ENCODE measurements at regions not wholly inside any gene's neighbourhood (a gene's known extent, or its start where the extent isn't known, plus 50 kb on each side); places are given as distances from the start of the nearest gene placed in this dataset.

GRCh38 chr5:106877881-106878280 lies 792.9 kb downstream of the EFNA5 start:
- no peak for DNase-seq (ENCODE audit: low spot score)
- H3K36me3 ChIP-seq (replicated peaks; ENCODE audit: insufficient read depth, low read depth): no peaks in the 10 kb centered on the region
- H3K9me2 ChIP-seq (replicated peaks; ENCODE audit: insufficient read depth): no peaks in the 10 kb centered on the region
- no peaks in the 10 kb centered on the region for H3K4me1 ChIP-seq (ENCODE audit: insufficient read depth)
- H3K4me2 ChIP-seq: no peak overlapping the region
- H3K27me3 ChIP-seq: no peaks in the 10 kb centered on the region
- no peaks in the 10 kb centered on the region for H3K79me2 ChIP-seq
- WGBS (ENCODE audit: low lambda C conversion rate, missing lambda C conversion rate): 91% methylated on average over 3 of the region's 3 CpGs
- no peaks in the 10 kb centered on the region for H3K9me3 ChIP-seq (ENCODE audit: low read depth)
- H2AFZ ChIP-seq: no peak overlapping the region
- H3K27ac ChIP-seq: no peak overlapping the region
- TF ChIP-seq EZH2 (IDR thresholded peaks at IDR 0.05; ENCODE audit: borderline replicate concordance) (no peak), CTCF (IDR thresholded peaks at IDR 0.05; ENCODE audit: poor library complexity) (no peak), EZH2phosphoT487 (IDR thresholded peaks at IDR 0.05; ENCODE audit: low read depth, severe bottlenecking, unreplicated experiment) (no peak)
- H3K4me3 ChIP-seq: no peak overlapping the region
- no peaks in the 10 kb centered on the region for H4K20me1 ChIP-seq (ENCODE audit: insufficient read depth, poor library complexity, severe bottlenecking)

GRCh38 chr5:106876665-106877194 lies 794.0 kb downstream of the EFNA5 start:
- H3K79me2 ChIP-seq: no peaks in the 10 kb centered on the region
- DNase-seq (ENCODE audit: low spot score): no peak
- H3K27me3 ChIP-seq: no peaks in the 10 kb centered on the region
- H3K4me1 ChIP-seq (ENCODE audit: insufficient read depth): no peaks in the 10 kb centered on the region
- H3K4me2 ChIP-seq: no peak overlapping the region
- no peak overlapping the region for H3K27ac ChIP-seq
- no peaks in the 10 kb centered on the region for H3K9me2 ChIP-seq (replicated peaks; ENCODE audit: insufficient read depth)
- H3K9me3 ChIP-seq (ENCODE audit: low read depth): no peaks in the 10 kb centered on the region
- no peak overlapping the region for H2AFZ ChIP-seq
- H3K36me3 ChIP-seq (replicated peaks; ENCODE audit: insufficient read depth, low read depth): no peaks in the 10 kb centered on the region
- WGBS (ENCODE audit: low lambda C conversion rate, missing lambda C conversion rate): 97% methylated on average over 7 of the region's 7 CpGs
- no peaks in the 10 kb centered on the region for H4K20me1 ChIP-seq (ENCODE audit: insufficient read depth, poor library complexity, severe bottlenecking)
- H3K4me3 ChIP-seq: no peak overlapping the region
- no peak for TF ChIP-seq EZH2 (IDR thresholded peaks at IDR 0.05; ENCODE audit: borderline replicate concordance)
- TF ChIP-seq EZH2phosphoT487 (IDR thresholded peaks at IDR 0.05; ENCODE audit: low read depth, severe bottlenecking, unreplicated experiment): no peak
- TF ChIP-seq CTCF (IDR thresholded peaks at IDR 0.05; ENCODE audit: poor library complexity): no peak

- H3K36me3 ChIP-seq (replicated peaks; ENCODE audit: insufficient read depth, low read depth): no peaks in the 10 kb centered on the region
- H3K4me2 ChIP-seq: no peak overlapping the region
- no peaks in the 10 kb centered on the region for H3K79me2 ChIP-seq
- no peaks in the 10 kb centered on the region for H3K4me1 ChIP-seq (ENCODE audit: insufficient read depth)
- H3K9me3 ChIP-seq (ENCODE audit: low read depth): no peaks in the 10 kb centered on the region
- no peak overlapping the region for H2AFZ ChIP-seq
- 100% methylated on average over 6 of the region's 6 CpGs for WGBS (ENCODE audit: low lambda C conversion rate, missing lambda C conversion rate)
- TF ChIP-seq CTCF (IDR thresholded peaks at IDR 0.05; ENCODE audit: poor library complexity) (no peak), EZH2 (IDR thresholded peaks at IDR 0.05; ENCODE audit: borderline replicate concordance) (no peak), EZH2phosphoT487 (IDR thresholded peaks at IDR 0.05; ENCODE audit: low read depth, severe bottlenecking, unreplicated experiment) (no peak)
- no peak overlapping the region for H3K27ac ChIP-seq
- H3K4me3 ChIP-seq: no peak overlapping the region
- DNase-seq (ENCODE audit: low spot score): no peak
- no peaks in the 10 kb centered on the region for H3K9me2 ChIP-seq (replicated peaks; ENCODE audit: insufficient read depth)
- H4K20me1 ChIP-seq (ENCODE audit: insufficient read depth, poor library complexity, severe bottlenecking): no peaks in the 10 kb centered on the region
- no peaks in the 10 kb centered on the region for H3K27me3 ChIP-seq
Observed at GRCh38 chr5:106876298-106876622, 794.5 kb downstream of the EFNA5 start.
